IgD-negative memory B cell (primary cell): ENCODE measurements at regions not wholly inside any gene's neighbourhood (a gene's known extent, or its start where the extent isn't known, plus 50 kb on each side); places are given as distances from the start of the nearest gene placed in this dataset.
A peak's percentile ranks its signal among the peaks of the same experiment; 100 is the strongest.
"Not testable (repeated sequence)": the region's sequence is repeated elsewhere in the genome, so short reads cannot be mapped to it uniquely, and the experiment has no call there.

Experiments used
- H3K27ac Mint-ChIP-seq, 3 donors: one replicate each; pipeline ENCODE4 v1.8.0; 2020 to 2022; ENCODE audit warnings: mild to moderate bottlenecking in 3 of 3, mixed read lengths in 3 of 3, moderate library complexity in 1 of 3
- H3K27me3 Mint-ChIP-seq: one replicate; pipeline ENCODE4 v1.8.0; 2021; ENCODE audit warnings: mixed read lengths
- H3K36me3 Mint-ChIP-seq: one replicate; pipeline ENCODE4 v1.8.0; 2020; ENCODE audit warnings: mild to moderate bottlenecking, mixed read lengths
- H3K4me1 Mint-ChIP-seq, 3 donors: one replicate each; pipeline ENCODE4 v1.8.0; 2020 to 2022; ENCODE audit warnings: mixed read lengths in 3 of 3, mild to moderate bottlenecking in 1 of 3
- H3K4me3 Mint-ChIP-seq, 4 donors: one replicate each; pipeline ENCODE4 v1.8.0; 2020 to 2022; ENCODE audit warnings: mild to moderate bottlenecking in 4 of 4, mixed read lengths in 4 of 4, moderate library complexity in 3 of 4
- H3K9me3 Mint-ChIP-seq, 3 donors: one replicate each; pipeline ENCODE4 v1.8.0; 2020 to 2021; ENCODE audit warnings: mixed read lengths in 3 of 3, mild to moderate bottlenecking in 1 of 3

DNA sequence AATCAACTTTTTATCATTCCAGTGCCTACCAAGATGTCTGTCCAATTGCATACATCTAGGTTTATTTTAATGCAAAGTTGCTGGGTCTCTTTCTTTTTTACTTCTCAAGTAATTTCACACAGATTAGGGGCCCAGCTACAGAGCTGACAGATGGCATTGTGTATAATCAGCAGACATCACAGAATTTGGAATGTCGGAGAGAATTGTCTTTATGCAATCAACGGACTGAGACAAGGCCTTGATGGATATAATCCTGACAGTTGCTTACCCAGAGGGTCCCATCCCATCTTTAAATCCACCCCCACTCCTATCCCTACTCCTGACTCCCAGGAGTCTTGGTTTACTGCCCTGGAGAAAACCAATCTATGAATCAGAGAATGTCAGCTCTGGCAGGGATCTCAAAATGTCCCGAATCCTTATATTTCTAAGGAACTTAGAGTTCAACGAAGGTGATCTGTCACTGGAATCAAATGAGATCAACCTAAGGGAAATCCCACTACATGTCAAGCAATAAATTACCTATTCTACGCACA lies 142.0 kb downstream of the LRATD1 start:
- Mint-ChIP-seq H3K27me3 (no peaks in the 10 kb centered on the region), H3K4me1 (no peaks in the 10 kb centered on the region), H3K9me3 (peaks cover 0 to 5% (median 2%) of the 10 kb centered on the region in 3 donors), H3K27ac (no peak overlapping the region), H3K36me3 (no peaks in the 10 kb centered on the region), H3K4me3 (no peak overlapping the region)

DNA sequence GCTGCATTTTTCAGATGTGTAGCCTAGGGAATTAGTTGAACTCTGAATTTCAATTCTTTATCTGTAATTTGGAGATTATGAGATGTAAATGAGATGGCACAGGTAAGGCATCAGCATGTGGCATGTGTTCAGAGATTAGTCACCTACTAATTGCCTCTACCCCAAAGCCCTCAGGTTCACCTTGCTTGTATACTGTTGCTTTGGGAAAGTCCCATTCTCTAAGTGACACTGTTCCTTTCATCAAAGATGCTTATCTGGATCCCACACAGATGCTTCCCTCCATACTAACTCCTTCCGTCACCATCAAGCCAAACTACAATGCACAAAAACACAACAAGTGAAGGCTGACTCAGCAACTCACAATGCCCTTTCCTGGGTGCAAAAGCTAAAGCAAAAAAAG lies 143.7 kb downstream of the LRATD1 start:
- no peaks in the 10 kb centered on the region for H3K4me1 Mint-ChIP-seq
- no peak overlapping the region for H3K4me3 Mint-ChIP-seq
- no peak overlapping the region for H3K27ac Mint-ChIP-seq
- no peaks in the 10 kb centered on the region for H3K36me3 Mint-ChIP-seq
- H3K27me3 Mint-ChIP-seq: no peaks in the 10 kb centered on the region
- H3K9me3 Mint-ChIP-seq: peaks cover 2 to 5% (median 4%) of the 10 kb centered on the region in 3 donors

DNA sequence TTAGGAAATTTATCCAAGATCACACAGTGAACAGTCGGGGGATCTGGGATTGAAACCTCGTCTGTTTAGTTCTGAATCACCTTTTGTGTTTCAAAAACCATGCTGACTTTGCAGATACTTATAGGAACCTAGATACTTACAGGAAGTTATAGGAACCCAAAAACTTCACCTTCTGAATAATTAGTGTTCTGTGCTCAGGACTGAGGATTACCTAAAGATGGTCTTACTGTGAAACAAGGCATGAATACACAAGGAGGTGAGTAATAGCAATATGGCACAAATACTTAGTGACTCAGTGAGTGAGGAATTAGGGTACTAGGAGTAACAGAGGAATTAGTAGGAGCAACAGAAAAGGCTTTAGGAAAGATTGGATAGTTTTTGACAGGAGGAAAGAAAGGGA lies 145.5 kb downstream of the LRATD1 start:
- H3K9me3 Mint-ChIP-seq: peaks cover 0 to 14% (median 8%) of the 10 kb centered on the region in 3 donors
- no peaks in the 10 kb centered on the region for H3K27me3 Mint-ChIP-seq
- H3K27ac Mint-ChIP-seq: no peak overlapping the region
- no peaks in the 10 kb centered on the region for H3K36me3 Mint-ChIP-seq
- H3K4me3 Mint-ChIP-seq: no peak overlapping the region
- no peaks in the 10 kb centered on the region for H3K4me1 Mint-ChIP-seq

DNA sequence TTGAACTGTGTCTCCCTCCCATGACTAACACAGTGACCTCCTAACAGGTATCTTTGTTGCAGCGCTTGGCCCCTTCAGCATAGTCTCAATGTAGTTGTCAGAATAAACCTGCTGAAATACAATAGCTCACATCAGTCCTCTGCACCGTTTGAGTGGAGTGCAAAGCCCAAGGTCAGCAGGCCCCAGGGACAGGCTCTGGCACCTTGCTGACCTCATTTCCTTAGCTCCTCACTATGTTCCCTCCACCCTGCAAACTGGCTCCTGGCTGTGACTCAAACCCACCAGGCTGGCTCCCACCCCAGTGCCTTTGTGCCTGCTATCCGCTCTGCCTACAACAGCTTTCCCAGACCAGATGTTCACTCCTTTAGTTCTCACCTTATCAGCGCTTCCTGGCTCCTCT lies 146.7 kb downstream of the LRATD1 start:
- Mint-ChIP-seq H3K27me3 (no peaks in the 10 kb centered on the region), H3K4me3 (peak overlapping the region in 1 of 4 donors; percentile 71), H3K27ac (no peak overlapping the region), H3K9me3 (peaks cover 0 to 14% (median 8%) of the 10 kb centered on the region in 3 donors), H3K36me3 (no peaks in the 10 kb centered on the region), H3K4me1 (no peaks in the 10 kb centered on the region)

DNA sequence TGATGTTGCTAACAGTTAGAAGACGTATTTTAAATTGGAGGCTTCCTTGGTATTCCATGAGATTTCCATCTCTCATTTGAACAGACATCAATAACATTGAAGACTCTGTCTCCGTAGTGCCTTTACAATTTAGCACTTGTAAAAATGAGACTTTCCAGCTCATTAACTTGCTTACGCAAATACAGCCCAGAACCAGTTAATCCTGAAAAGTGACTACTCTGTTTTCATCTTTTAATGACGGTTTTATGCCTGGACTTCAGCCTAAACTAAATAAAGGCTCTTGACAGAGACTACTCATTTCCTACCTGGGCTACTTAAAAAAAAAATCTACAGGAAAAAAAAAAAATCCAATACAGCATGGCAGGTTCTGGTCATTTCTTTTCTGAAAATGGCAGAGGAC lies 148.6 kb downstream of the LRATD1 start:
- Mint-ChIP-seq H3K27ac (no peak overlapping the region), H3K4me3 (no peak overlapping the region), H3K36me3 (no peaks in the 10 kb centered on the region), H3K4me1 (no peaks in the 10 kb centered on the region), H3K9me3 (peaks cover 0 to 12% (median 8%) of the 10 kb centered on the region in 3 donors), H3K27me3 (no peaks in the 10 kb centered on the region)

DNA sequence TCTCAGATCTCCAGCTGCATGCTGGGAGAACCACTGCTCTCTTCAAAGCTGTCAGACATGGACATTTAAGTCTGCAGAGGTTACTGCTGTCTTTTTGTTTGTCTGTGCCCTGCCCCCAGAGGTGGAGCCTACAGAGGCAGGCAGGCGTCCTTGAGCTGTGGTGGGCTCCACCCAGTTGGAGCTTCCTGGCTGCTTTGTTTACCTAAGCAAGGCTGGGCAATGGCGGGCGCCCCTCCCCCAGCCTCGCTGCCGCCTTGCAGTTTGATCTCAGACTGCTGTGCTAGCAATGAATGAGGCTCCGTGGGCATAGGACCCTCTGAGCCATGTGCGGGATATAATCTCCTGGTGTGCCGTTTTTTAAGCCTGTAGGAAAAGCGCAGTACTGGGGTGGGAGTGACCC lies 156.3 kb downstream of the LRATD1 start:
- not testable (repeated sequence) for H3K4me1 Mint-ChIP-seq, H3K27ac Mint-ChIP-seq, H3K27me3 Mint-ChIP-seq, H3K36me3 Mint-ChIP-seq, H3K9me3 Mint-ChIP-seq, H3K4me3 Mint-ChIP-seq

DNA sequence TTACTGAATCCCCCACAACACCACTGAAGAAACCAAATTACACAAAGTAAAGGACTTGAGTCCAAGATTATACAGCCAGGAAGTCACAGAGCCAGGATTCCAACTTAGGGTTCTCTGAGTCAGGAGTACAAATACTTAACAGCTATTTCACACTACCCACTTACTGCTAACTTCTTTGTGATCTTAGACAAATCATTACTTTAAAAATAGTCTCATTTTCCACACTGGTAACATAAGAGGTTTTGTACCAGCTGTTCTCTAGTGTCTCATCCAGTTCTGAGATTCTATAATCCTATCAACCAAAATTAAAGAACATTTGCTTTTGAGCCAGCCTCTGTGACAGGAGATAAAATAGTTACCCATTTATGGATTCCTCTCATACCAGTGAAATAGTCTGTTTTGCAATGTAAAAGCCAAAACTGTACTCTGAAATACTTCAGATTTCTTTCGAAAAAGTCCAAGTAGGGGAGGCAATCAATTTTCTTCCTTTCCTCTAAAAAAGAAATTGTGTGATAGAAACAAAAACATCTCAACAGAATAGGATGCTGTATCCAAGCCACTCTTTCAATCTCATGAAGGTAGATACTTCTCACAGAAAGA lies 157.6 kb downstream of the LRATD1 start:
- Mint-ChIP-seq H3K4me3 (no peak overlapping the region), H3K36me3 (no peaks in the 10 kb centered on the region), H3K27ac (no peak overlapping the region), H3K9me3 (peaks cover 2 to 8% (median 4%) of the 10 kb centered on the region in 3 donors), H3K27me3 (no peaks in the 10 kb centered on the region), H3K4me1 (no peaks in the 10 kb centered on the region)

DNA sequence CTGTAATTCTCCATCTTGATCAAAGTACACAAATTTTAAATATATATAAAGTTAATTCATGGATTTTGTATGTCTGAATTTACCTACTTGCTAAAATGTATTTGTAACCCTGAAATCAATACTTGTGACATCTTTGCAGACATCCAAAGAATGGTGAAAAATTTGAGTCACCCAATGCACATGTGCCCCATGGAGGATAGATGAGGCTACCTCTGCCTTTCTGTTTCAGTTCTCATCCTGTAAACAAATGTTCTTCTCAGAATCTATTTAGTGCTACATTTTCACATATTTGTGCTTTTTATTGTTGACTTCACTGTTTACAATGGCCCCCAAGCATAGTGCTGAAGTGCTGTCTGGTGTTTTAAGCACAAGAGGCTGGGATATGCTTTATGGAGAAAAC lies 171.5 kb downstream of the LRATD1 start:
- Mint-ChIP-seq H3K36me3 (no peaks in the 10 kb centered on the region), H3K27ac (no peak overlapping the region), H3K27me3 (peaks cover 2% of the 10 kb centered on the region), H3K4me1 (no peaks in the 10 kb centered on the region), H3K9me3 (peaks cover 5 to 10% (median 6%) of the 10 kb centered on the region in 3 donors), H3K4me3 (no peak overlapping the region)

DNA sequence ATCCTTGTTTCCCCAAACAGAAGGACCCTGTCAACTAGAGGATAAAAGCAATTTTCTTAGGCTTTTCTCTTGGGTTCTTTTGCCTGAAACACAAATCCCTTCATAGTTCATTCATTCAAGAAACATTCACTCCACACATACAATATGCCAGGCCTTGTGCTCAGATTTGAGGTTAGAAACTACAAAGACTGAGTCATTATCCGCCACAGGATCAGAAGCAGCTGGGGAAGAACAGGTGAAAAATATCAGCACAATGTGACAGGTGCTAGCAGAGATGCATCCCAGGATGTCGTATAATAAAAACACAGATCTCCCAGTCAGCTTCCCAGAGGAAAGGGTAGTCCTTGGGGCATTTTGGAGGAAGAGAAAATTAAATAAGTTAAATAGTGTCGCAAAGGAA lies 172.4 kb downstream of the LRATD1 start:
- peaks cover 5 to 8% (median 6%) of the 10 kb centered on the region in 3 donors for H3K9me3 Mint-ChIP-seq
- no peaks in the 10 kb centered on the region for H3K4me1 Mint-ChIP-seq
- H3K27me3 Mint-ChIP-seq: peaks cover 2% of the 10 kb centered on the region
- no peaks in the 10 kb centered on the region for H3K36me3 Mint-ChIP-seq
- H3K4me3 Mint-ChIP-seq: no peak overlapping the region
- H3K27ac Mint-ChIP-seq: no peak overlapping the region

DNA sequence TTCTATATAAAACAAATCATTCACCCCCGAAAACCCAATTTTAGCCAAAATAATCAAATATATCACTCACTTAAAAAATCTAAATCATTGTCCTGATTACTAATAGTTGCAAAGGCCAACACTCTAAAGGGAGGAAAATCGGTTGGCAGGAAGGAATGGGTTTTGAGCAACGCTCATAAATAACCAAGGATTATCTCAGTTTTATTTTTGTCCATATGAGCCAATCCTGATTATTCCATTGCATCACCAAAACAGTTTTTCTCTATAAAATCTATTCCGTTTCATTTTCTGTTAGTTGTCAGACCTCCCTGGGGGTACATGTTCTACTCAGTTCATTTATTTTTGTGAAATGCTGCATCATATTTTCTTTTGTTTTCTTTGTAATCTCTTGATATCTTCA lies 174.1 kb downstream of the LRATD1 start:
- Mint-ChIP-seq H3K36me3 (no peaks in the 10 kb centered on the region), H3K9me3 (peaks cover 0 to 8% (median 3%) of the 10 kb centered on the region in 3 donors), H3K4me3 (no peak overlapping the region)

DNA sequence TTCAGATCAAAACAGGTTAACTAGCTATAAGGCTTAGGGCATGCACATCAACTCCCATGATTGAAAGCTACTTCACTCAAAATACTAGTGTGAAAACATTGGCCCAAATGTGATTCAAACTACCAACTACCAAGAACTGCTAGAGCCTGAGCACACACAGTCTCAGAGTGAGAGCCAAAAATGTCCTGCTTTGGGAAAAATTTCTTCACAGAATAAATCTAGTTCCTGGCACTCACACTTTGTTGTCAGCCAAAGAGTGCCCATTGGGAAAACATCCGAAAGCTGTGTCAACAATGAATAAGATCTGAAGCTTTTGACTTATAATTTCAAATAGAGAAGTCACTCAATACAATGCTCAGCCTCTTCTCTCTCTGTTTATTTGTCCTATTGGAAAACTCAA lies 182.7 kb downstream of the LRATD1 start:
- Mint-ChIP-seq H3K36me3 (no peaks in the 10 kb centered on the region), H3K9me3 (peaks cover 3 to 10% (median 10%) of the 10 kb centered on the region in 3 donors), H3K27me3 (no peaks in the 10 kb centered on the region), H3K27ac (no peak overlapping the region), H3K4me1 (no peaks in the 10 kb centered on the region), H3K4me3 (no peak overlapping the region)

More for the DNA sequence above, 174.1 kb downstream of the LRATD1 start:
- Mint-ChIP-seq H3K27ac (no peak overlapping the region), H3K27me3 (peaks cover 2% of the 10 kb centered on the region), H3K4me1 (no peaks in the 10 kb centered on the region)

DNA sequence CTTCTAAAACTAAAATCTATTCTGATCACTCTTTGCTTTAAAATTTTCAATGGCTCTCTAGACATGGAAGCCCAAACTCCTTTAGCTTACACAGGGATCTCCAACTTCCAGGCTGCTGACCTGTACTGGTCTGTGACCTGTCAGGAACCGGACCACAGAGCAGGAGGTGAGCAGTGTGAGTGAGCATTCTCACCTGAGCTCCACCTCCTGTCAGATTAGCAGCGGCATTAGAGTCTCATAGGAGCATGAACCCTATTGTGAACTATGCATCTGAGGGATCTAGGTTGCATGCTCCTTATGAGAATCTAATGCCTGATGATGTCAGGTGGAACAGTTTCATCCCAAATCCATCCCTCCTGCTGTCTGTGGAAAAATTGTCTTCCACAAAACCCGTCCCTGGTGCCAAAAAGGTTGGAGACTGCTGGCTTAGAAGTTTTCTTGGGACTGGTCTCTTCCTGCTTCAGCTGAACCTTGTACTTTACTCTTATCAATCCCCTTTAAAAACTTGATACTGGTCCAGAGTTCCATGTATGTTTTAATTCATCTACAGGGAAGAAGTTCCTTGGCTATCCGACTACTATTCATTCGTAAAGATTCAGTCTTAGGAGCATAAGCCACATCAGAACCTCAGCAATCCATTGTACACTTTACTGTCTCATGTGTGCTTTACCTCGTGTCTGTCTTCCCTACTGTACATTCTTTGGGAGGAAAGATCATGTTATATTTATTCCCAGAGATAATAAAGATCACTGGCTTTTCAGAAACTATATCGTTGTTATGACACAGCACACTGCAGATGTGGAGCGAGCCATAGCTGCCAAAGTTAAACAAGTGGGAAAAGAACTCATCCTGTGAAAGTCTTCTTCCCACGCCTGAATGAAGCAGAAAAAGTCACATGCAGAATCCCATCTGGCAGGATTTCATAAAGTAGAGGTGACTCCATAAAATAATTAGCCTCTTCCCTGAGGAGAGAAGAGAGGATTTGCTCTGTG lies 183.8 kb downstream of the LRATD1 start:
- H3K27ac Mint-ChIP-seq: no peak overlapping the region

DNA sequence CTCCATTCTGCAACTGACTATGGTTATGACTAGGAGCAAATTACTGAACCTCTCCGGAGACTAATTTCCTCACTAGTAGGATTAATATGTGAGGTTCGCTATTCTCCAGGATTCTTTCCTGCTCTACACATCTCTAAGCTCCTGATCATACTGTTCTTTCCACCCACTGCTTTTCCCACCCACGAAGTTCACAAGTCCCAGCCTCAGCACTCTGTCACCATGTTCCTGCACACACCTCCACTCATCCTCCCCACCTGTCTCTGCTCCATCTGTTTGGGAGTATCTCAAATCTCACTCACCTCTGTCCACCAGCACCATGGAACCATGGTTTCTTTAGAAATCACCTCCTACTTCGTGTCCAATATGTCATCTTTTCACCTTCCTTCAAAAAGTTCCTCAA lies 185.3 kb downstream of the LRATD1 start:
- no peak overlapping the region for H3K27ac Mint-ChIP-seq
- no peaks in the 10 kb centered on the region for H3K27me3 Mint-ChIP-seq
- no peaks in the 10 kb centered on the region for H3K36me3 Mint-ChIP-seq
- no peaks in the 10 kb centered on the region for H3K4me1 Mint-ChIP-seq
- H3K4me3 Mint-ChIP-seq: no peak overlapping the region
- peaks cover 3 to 10% (median 10%) of the 10 kb centered on the region in 3 donors for H3K9me3 Mint-ChIP-seq

More for the DNA sequence above, 183.8 kb downstream of the LRATD1 start:
- Mint-ChIP-seq H3K4me3 (peak overlapping the region in 1 of 4 donors; percentile 69), H3K9me3 (peaks cover 3 to 10% (median 10%) of the 10 kb centered on the region in 3 donors), H3K4me1 (no peaks in the 10 kb centered on the region), H3K36me3 (no peaks in the 10 kb centered on the region), H3K27me3 (no peaks in the 10 kb centered on the region)

DNA sequence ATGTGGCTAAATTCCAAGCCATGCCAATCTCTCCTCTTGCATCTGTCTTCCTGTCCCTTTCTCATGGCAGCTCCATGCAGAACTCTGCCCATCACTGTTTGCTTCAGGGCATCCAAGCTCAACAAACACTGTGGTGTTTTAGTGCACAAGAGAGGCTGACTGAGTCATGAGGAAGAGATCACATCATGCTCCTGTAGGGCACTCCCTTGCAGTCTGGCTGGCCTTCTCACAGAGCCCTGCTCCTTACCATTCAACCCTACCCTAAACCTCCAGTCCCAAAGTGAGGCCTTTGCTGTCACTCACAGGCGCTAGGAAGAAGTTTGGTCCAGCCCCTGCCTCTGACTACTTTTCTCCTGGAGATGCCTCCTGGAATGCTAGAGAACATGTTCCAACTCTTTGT lies 194.0 kb downstream of the LRATD1 start:
- H3K4me3 Mint-ChIP-seq: no peak overlapping the region
- H3K27ac Mint-ChIP-seq: no peak overlapping the region
- H3K4me1 Mint-ChIP-seq: no peaks in the 10 kb centered on the region
- H3K27me3 Mint-ChIP-seq: no peaks in the 10 kb centered on the region
- peaks cover 0 to 3% (median 0%) of the 10 kb centered on the region in 3 donors for H3K9me3 Mint-ChIP-seq
- no peaks in the 10 kb centered on the region for H3K36me3 Mint-ChIP-seq

DNA sequence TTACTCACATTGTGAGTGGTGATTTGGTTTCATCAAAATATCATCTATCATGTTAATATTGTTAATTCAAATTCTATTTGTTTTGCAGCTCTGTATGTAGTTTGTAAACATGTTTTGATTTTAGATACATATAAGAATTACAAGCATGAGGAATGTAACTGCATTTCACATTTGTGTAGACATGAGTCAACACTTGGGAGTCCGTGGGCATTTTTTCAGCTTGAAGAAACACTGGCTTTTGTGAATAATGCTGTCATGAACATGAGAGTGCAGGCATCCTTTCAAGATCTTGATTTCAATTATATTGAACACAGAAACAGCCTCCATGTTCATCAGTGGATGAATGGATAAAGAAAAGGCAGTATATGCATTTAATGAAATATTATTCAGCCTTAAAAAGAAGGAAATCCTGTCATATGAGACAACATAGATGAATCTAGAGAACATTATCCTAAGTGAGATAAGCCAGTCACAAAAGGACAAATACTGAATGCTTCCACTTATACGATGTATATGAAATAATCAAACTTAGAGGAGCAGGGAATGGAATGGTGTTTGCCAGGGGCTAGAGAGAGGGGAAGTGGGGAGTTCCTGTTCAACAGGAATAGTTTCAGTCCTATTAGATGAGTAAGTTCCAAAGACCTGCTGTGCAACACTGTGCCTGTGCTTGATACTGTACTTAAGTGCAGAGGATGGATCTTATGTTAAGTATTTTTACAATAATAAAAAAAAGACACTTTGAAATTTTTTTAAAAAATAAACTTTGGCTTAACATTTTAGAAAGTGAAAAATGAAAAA lies 194.9 kb downstream of the LRATD1 start:
- H3K4me1 Mint-ChIP-seq: no peaks in the 10 kb centered on the region
- H3K27ac Mint-ChIP-seq: no peak overlapping the region
- peaks cover 0 to 3% (median 0%) of the 10 kb centered on the region in 3 donors for H3K9me3 Mint-ChIP-seq
- no peak overlapping the region for H3K4me3 Mint-ChIP-seq
- H3K36me3 Mint-ChIP-seq: no peaks in the 10 kb centered on the region
- no peaks in the 10 kb centered on the region for H3K27me3 Mint-ChIP-seq
